Sigmoid colon (tissue), 4 donors: ENCODE measurements at regions not wholly inside any gene's neighbourhood (a gene's known extent, or its start where the extent isn't known, plus 50 kb on each side); places are given as distances from the start of the nearest gene placed in this dataset.

Experiments used
- CTCF ChIP-seq, 4 experiments: fragments of 450-650 bp in 3 of 4; fragments of 200-600 bp in 1 of 4; IDR thresholded peaks; one replicate each; pipeline ENCODE4 v1.5.1; 2016 to 2019; ENCODE audit warnings: antibody characterized with exemption in 4 of 4, mild to moderate bottlenecking in 3 of 4, moderate library complexity in 2 of 4
- POLR2A ChIP-seq, 2 donors: fragments of 450-650 bp; IDR thresholded peaks; one replicate each; pipeline ENCODE4 v1.6.1; 2016; ENCODE audit warnings: antibody characterized with exemption in 2 of 2, mild to moderate bottlenecking in 2 of 2, moderate library complexity in 2 of 2
- POLR2AphosphoS5 ChIP-seq, 4 donors: sonication (generic); formaldehyde crosslinking; IDR thresholded peaks; one replicate each; pipeline ENCODE4 v1.6.1; 2017; ENCODE audit warnings: antibody characterized with exemption in 4 of 4

- TF ChIP-seq CTCF (IDR thresholded peaks at IDR 0.05): no peak
- TF ChIP-seq POLR2A (IDR thresholded peaks at IDR 0.05): no peak
- no peak for TF ChIP-seq POLR2AphosphoS5 (IDR thresholded peaks at IDR 0.05)
Measured at GRCh38 chr2:129142465-129142864, 823.8 kb upstream of the HS6ST1 start.
